BLaER1 treated with 17β-estradiol and CSF1 and Interleukin-3, amounts not matched to agents 10 nM and 100 nM (cell line): ENCODE measurements at regions not wholly inside any gene's neighbourhood (a gene's known extent, or its start where the extent isn't known, plus 50 kb on each side); places are given as distances from the start of the nearest gene placed in this dataset.

Source experiments
- H3K27ac ChIP-seq, 11 experiments: shearing (Covaris generic); formaldehyde crosslinking; 2 replicates each; pipeline ENCODE4 v1.8.1; 2022
- H3K27me3 ChIP-seq, 11 experiments: shearing (Covaris generic); formaldehyde crosslinking; 2 replicates each; pipeline ENCODE4 v1.8.1; 2022
- H3K36me3 ChIP-seq, 11 experiments: shearing (Covaris generic); formaldehyde crosslinking; 2 replicates each; pipeline ENCODE4 v1.8.1; 2022
- H3K4me1 ChIP-seq, 10 experiments: shearing (Covaris generic); formaldehyde crosslinking; 2 replicates each; pipeline ENCODE4 v1.8.1; 2022
- H3K4me2 ChIP-seq, 11 experiments: shearing (Covaris generic); formaldehyde crosslinking; 2 replicates each; pipeline ENCODE4 v1.8.1; 2022
- H3K4me3 ChIP-seq, 10 experiments: shearing (Covaris generic); formaldehyde crosslinking; 2 replicates each; pipeline ENCODE4 v1.8.1; 2022
- H3K9ac ChIP-seq, 11 experiments: shearing (Covaris generic); formaldehyde crosslinking; 2 replicates each; pipeline ENCODE4 v1.8.1; 2022
- H3K9me3 ChIP-seq, 11 experiments: shearing (Covaris generic); formaldehyde crosslinking; replicated peaks in 1 of 11; 2 replicates each; pipeline ENCODE4 v1.8.1; 2022
- H4K20me1 ChIP-seq, 11 experiments: shearing (Covaris generic); formaldehyde crosslinking; 2 replicates each; pipeline ENCODE4 v1.8.1; 2022
- Cebpa-rat ChIP-seq, 11 experiments: shearing (Covaris generic); IDR thresholded peaks; 2 replicates each; pipeline ENCODE4 v1.8.1; 2022

- Histone ChIP-seq H3K4me2 (peak overlapping the region; percentile 67 to 90 (median 82); a peak in 21 of 22 replicates), H3K4me3 (no peak overlapping the region), H3K36me3 (no peaks in the 10 kb centered on the region), H3K4me1 (peaks cover 41 to 100% (median 100%) of the 10 kb centered on the region in 10 experiments), H3K27ac (peak overlapping the region in 9 of 11 experiments; percentile 52 to 98 (median 90); a peak in 17 of 22 replicates), H3K27me3 (peaks cover 0 to 26% (median 0%) of the 10 kb centered on the region in 11 experiments; a peak in 5 of 22 replicates), H3K9ac (peak overlapping the region in 8 of 11 experiments; percentile 9 to 89 (median 78); a peak in 15 of 22 replicates), H3K9me3 (peaks cover 0 to 12% (median 0%) of the 10 kb centered on the region in 11 experiments; a peak in 6 of 22 replicates), H4K20me1 (no peaks in the 10 kb centered on the region)
- TF ChIP-seq Cebpa-rat (IDR thresholded peaks at IDR 0.05) = no peak
Measured at GRCh38 chr9:134487066-134487710, 154.4 kb upstream of the COL5A1 start.

GRCh38 chr9:134488331-134489280, 153.0 kb upstream of the COL5A1 start:
- peaks cover 0 to 12% (median 0%) of the 10 kb centered on the region in 11 experiments; a peak in 6 of 22 replicates for H3K9me3 ChIP-seq
- peaks cover 41 to 100% (median 100%) of the 10 kb centered on the region in 10 experiments for H3K4me1 ChIP-seq
- no peaks in the 10 kb centered on the region for H3K36me3 ChIP-seq
- H3K9ac ChIP-seq = peak overlapping the region in 3 of 11 experiments; percentile 41 to 88 (median 46); a peak in 4 of 22 replicates
- peak overlapping the region in 6 of 11 experiments; percentile 13 to 98 (median 94); a peak in 11 of 22 replicates for H3K27ac ChIP-seq
- H3K4me3 ChIP-seq = no peak overlapping the region
- TF ChIP-seq Cebpa-rat (IDR thresholded peaks at IDR 0.05) = no peak
- peaks cover 0 to 40% (median 0%) of the 10 kb centered on the region in 11 experiments; a peak in 6 of 22 replicates for H3K27me3 ChIP-seq
- no peaks in the 10 kb centered on the region for H4K20me1 ChIP-seq
- H3K4me2 ChIP-seq = peak overlapping the region in 9 of 11 experiments; percentile 72 to 90 (median 82); a peak in 18 of 22 replicates

DNA sequence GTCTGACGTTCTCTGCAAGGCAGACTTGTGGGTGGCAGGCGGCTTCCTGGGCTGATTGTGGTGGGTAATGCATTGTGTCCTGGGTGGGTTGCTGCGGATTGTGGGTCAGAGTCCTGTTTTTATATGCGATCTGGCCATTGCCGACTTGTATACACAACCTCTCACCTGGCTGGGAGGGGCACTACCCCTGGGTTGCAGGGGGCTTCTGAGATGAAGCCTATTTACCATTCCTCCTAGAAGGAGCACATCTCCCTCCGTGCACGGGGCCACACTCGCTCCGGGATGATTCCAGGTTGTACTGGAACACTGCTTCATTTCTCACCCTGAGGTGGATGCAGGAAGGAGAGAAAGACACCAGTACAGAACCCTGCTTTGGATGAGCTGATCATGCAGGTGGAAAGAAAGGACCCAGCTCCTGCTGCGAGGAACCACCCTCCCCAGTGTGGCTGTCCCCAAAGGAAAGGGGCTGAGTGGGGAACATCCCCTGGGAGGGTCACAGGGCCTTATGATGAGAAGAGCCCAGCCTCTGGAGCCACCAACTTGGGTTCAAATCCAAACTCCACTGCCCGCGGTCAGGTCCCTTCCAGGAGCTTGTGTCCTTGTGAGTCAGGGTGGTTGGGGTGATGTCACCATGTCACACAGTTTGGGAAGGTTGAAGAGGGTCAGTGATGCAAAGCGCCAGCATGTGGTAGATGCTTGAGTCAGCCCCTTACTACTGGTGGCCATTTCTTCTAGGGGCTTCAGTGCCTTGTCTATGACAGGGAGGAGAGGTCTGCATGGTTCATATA, 151.8 kb upstream of the COL5A1 start:
- Histone ChIP-seq H4K20me1 (no peaks in the 10 kb centered on the region), H3K4me2 (peak overlapping the region in 8 of 11 experiments; percentile 72 to 90 (median 82); a peak in 14 of 22 replicates), H3K4me3 (no peak overlapping the region), H3K27ac (peak overlapping the region in 3 of 11 experiments; percentile 93 to 95 (median 94); a peak in 6 of 22 replicates), H3K9me3 (peaks cover 0 to 12% (median 0%) of the 10 kb centered on the region in 11 experiments; a peak in 6 of 22 replicates), H3K4me1 (peaks cover 41 to 100% (median 100%) of the 10 kb centered on the region in 10 experiments), H3K36me3 (no peaks in the 10 kb centered on the region), H3K9ac (no peak overlapping the region), H3K27me3 (peaks cover 0 to 43% (median 0%) of the 10 kb centered on the region in 11 experiments; a peak in 6 of 22 replicates)
- TF ChIP-seq Cebpa-rat (IDR thresholded peaks at IDR 0.05) = no peak

DNA sequence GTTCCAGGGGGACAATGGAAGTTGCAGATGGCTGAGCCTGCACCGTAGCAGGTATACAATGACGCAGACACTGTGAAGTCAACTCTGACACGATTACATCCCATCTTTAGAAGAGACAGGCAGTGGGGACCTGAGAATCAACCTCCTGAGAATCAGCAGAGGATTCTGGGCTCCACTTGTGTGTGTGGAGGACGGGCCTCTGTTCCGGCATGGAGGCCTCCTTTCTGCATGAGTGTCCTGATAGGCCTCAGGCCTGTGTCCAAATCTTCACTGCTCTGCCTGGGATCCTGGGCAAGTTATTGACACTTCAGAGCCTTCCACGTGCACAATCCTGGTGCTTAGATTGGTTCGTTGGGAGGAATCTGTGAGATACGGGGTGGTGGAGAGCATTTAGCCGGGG, 151.2 kb upstream of the COL5A1 start:
- no peak for TF ChIP-seq Cebpa-rat (IDR thresholded peaks at IDR 0.05)
- Histone ChIP-seq H3K4me1 (peaks cover 36 to 99% (median 97%) of the 10 kb centered on the region in 10 experiments), H3K27me3 (peaks cover 0 to 43% (median 0%) of the 10 kb centered on the region in 11 experiments; a peak in 6 of 22 replicates), H3K36me3 (no peaks in the 10 kb centered on the region), H3K4me2 (peak overlapping the region in 9 of 11 experiments; percentile 68 to 90 (median 82); a peak in 16 of 22 replicates), H3K9ac (peak overlapping the region in 1 of 11 experiments; percentile 67; a peak in 2 of 22 replicates), H3K27ac (peak overlapping the region in 5 of 11 experiments; percentile 50 to 94 (median 64); a peak in 8 of 22 replicates), H3K9me3 (peaks cover 0 to 12% (median 0%) of the 10 kb centered on the region in 11 experiments; a peak in 6 of 22 replicates), H4K20me1 (no peaks in the 10 kb centered on the region), H3K4me3 (no peak overlapping the region)

DNA sequence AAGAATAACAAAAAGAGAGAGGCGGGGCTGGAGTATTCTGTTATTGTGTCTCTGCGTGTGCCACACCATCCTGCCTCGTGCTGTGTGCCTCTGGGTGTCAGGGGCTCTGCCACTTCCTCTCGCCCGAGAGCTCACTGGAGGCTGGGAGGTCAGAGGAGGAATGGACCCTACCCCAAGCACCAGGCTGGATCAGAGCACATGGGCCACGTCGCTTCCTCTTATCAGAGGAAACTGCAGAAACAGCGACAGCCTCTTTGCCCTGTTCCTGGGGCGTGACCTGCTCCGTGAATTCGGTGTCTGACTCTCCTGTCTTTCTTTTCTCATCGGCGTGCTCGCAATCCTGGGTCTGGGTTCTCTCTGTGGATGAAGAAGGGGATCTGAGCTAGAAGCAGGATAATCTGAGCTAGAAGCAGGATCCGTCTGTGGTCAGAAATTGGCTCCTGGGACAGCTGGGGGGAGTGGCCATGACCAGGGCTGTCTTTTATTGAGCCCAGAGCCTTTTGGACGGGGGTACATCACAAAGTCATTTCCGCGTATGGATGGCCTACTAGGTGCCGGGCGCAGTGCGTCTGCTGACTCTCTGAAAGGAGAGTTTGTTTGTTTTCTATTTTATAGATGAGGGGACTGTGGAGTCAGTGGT, 150.3 kb upstream of the COL5A1 start:
- Histone ChIP-seq H3K36me3 (no peaks in the 10 kb centered on the region), H4K20me1 (no peaks in the 10 kb centered on the region), H3K9ac (peak overlapping the region in 10 of 11 experiments; percentile 4 to 69 (median 38); a peak in 16 of 22 replicates), H3K4me3 (no peak overlapping the region), H3K27ac (peak overlapping the region in 8 of 11 experiments; percentile 22 to 94 (median 58); a peak in 15 of 22 replicates), H3K4me2 (peak overlapping the region; percentile 59 to 90 (median 79)), H3K27me3 (peaks cover 0 to 36% (median 0%) of the 10 kb centered on the region in 11 experiments; a peak in 6 of 22 replicates), H3K4me1 (peaks cover 28 to 93% (median 89%) of the 10 kb centered on the region in 10 experiments), H3K9me3 (peaks cover 0 to 12% (median 0%) of the 10 kb centered on the region in 11 experiments; a peak in 6 of 22 replicates)
- TF ChIP-seq Cebpa-rat (IDR thresholded peaks at IDR 0.05) = no peak

- TF ChIP-seq Cebpa-rat (IDR thresholded peaks at IDR 0.05) = no peak
- peaks cover 22 to 93% (median 85%) of the 10 kb centered on the region in 10 experiments for H3K4me1 ChIP-seq
- peaks cover 0 to 31% (median 0%) of the 10 kb centered on the region in 11 experiments; a peak in 6 of 22 replicates for H3K27me3 ChIP-seq
- H3K4me2 ChIP-seq = peak overlapping the region; percentile 59 to 90 (median 79)
- H3K9ac ChIP-seq = peak overlapping the region in 8 of 11 experiments; percentile 4 to 69 (median 52); a peak in 15 of 22 replicates
- peaks cover 0 to 12% (median 0%) of the 10 kb centered on the region in 11 experiments; a peak in 6 of 22 replicates for H3K9me3 ChIP-seq
- no peaks in the 10 kb centered on the region for H3K36me3 ChIP-seq
- H3K4me3 ChIP-seq = no peak overlapping the region
- no peaks in the 10 kb centered on the region for H4K20me1 ChIP-seq
- peak overlapping the region in 7 of 11 experiments; percentile 49 to 94 (median 64); a peak in 13 of 22 replicates for H3K27ac ChIP-seq
Measured at GRCh38 chr9:134491856-134492255, 149.7 kb upstream of the COL5A1 start.

DNA sequence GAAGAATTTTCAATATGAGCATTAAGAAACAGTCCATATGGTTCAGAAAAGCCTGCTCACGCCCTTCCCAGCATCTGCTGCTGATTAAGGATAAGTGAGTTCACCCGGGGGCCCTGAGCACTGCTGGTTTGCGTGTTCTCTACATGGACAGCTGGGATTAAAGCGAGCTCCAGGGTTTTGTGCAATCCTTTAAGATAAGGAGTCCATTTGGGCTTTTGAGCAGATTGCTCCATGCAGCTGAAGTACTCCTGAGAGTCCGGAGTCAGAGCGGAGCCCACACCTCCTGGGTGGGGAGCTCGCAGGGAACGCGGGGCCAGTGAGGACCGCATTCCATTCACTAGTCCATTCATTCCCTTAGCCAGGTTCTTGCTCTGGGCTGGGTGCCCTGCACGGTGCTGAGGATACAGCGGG, 149.3 kb upstream of the COL5A1 start:
- peaks cover 18 to 92% (median 83%) of the 10 kb centered on the region in 10 experiments for H3K4me1 ChIP-seq
- no peaks in the 10 kb centered on the region for H3K36me3 ChIP-seq
- peak overlapping the region in 5 of 11 experiments; percentile 51 to 94 (median 64); a peak in 9 of 22 replicates for H3K27ac ChIP-seq
- no peak for TF ChIP-seq Cebpa-rat (IDR thresholded peaks at IDR 0.05)
- peak overlapping the region in 9 of 11 experiments; percentile 68 to 90 (median 82); a peak in 18 of 22 replicates for H3K4me2 ChIP-seq
- H3K27me3 ChIP-seq = peaks cover 0 to 27% (median 0%) of the 10 kb centered on the region in 11 experiments; a peak in 6 of 22 replicates
- H4K20me1 ChIP-seq = no peaks in the 10 kb centered on the region
- peaks cover 0 to 12% (median 0%) of the 10 kb centered on the region in 11 experiments; a peak in 6 of 22 replicates for H3K9me3 ChIP-seq
- no peak overlapping the region for H3K4me3 ChIP-seq
- H3K9ac ChIP-seq = peak overlapping the region in 4 of 11 experiments; percentile 63 to 69 (median 66); a peak in 8 of 22 replicates
